ENCODE measurements at regions not wholly inside any gene's neighbourhood (a gene's known extent, or its start where the extent isn't known, plus 50 kb on each side); places are given as distances from the start of the nearest gene placed in this dataset.

DNA sequence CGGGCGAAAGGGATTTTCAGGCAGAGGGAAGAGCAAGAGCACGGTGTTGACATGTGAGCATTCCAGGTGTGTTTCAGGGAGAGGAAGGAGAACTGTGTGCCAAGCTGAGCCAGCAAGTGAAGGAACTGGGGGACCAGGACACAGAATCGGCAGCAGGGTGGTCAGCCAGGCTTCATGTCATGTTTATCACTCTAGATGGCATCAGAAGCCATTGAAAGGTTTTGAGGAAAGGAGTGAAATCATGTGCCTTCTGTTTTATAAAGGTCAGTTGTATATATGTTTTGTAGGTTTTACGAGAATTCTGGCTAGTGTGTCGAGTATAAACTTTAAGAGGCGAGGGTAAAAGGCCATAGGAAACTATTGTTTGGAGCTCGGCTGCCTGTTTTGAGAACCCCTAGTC is 682.3 kb downstream of the TRIML1 start:
- no peaks in the 10 kb centered on the region for H3K27me3 ChIP-seq (replicated peaks; ENCODE audit: insufficient read depth)
- no peak for ATAC-seq (ENCODE audit: insufficient number of reproducible peaks, low FRiP score, low read depth)
- no peaks in the 10 kb centered on the region for H3K9me3 ChIP-seq
- no peak overlapping the region for H3K27ac ChIP-seq
- H3K4me1 ChIP-seq (ENCODE audit: control insufficient read depth in 1 of 2, low read depth in 2 of 2), result no peaks in the 10 kb centered on the region
- no peaks in the 10 kb centered on the region for H3K36me3 ChIP-seq
- DNase-seq (ENCODE audit: low spot score), result no peak
- TF ChIP-seq, protein P1, sequence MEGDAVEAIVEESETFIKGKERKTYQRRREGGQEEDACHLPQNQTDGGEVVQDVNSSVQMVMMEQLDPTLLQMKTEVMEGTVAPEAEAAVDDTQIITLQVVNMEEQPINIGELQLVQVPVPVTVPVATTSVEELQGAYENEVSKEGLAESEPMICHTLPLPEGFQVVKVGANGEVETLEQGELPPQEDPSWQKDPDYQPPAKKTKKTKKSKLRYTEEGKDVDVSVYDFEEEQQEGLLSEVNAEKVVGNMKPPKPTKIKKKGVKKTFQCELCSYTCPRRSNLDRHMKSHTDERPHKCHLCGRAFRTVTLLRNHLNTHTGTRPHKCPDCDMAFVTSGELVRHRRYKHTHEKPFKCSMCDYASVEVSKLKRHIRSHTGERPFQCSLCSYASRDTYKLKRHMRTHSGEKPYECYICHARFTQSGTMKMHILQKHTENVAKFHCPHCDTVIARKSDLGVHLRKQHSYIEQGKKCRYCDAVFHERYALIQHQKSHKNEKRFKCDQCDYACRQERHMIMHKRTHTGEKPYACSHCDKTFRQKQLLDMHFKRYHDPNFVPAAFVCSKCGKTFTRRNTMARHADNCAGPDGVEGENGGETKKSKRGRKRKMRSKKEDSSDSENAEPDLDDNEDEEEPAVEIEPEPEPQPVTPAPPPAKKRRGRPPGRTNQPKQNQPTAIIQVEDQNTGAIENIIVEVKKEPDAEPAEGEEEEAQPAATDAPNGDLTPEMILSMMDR (IDR thresholded peaks at IDR 0.05), result no peak
- no peak overlapping the region for H3K4me3 ChIP-seq

DNA sequence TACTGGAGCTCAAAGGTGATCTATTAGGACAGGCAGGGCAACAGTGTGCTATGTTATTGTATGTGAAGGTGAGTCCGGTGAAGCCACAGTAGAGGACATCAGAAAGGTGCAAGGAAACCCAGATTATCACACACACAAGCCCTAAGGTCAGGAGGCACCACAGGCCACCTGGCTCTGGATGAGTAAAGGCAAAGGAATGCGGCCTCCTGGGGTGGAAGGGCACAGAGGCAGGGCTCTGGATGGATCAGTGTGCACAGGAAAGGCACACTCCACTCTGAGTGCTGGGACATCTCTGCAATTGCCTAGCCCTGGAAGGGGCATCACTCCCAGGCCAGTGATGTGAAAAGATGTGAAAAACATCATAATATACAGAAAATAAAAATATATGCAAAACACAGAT is 683.5 kb downstream of the TRIML1 start:
- H3K9me3 ChIP-seq, result no peaks in the 10 kb centered on the region
- TF ChIP-seq, protein P1 (IDR thresholded peaks at IDR 0.05), result no peak
- ATAC-seq (ENCODE audit: insufficient number of reproducible peaks, low FRiP score, low read depth) (no peak), DNase-seq (ENCODE audit: low spot score) (no peak)
- no peak overlapping the region for H3K27ac ChIP-seq
- no peaks in the 10 kb centered on the region for H3K36me3 ChIP-seq
- no peaks in the 10 kb centered on the region for H3K27me3 ChIP-seq (replicated peaks; ENCODE audit: insufficient read depth)
- no peaks in the 10 kb centered on the region for H3K4me1 ChIP-seq (ENCODE audit: control insufficient read depth in 1 of 2, low read depth in 2 of 2)
- no peak overlapping the region for H3K4me3 ChIP-seq

DNA sequence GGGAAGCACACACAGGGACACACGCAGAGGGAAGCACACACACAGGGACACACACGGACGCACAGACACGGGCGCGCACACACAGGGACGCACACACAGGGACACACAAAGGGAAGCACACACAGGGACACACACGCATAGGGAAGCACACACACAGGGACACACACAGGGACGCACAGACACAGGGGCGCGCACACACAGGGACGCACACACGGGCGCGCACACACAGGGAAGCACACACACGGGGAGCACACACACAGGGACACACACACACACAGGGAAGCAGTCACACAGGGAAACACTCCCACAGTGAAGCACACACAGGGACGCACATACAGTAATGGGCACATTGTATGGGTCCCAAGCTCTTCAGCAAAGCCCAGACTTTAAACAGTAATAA is 685.3 kb downstream of the TRIML1 start:
- H3K27me3 ChIP-seq (replicated peaks; ENCODE audit: insufficient read depth), result no peaks in the 10 kb centered on the region
- H3K36me3 ChIP-seq, result no peaks in the 10 kb centered on the region
- ATAC-seq (ENCODE audit: insufficient number of reproducible peaks, low FRiP score, low read depth) (no peak), DNase-seq (ENCODE audit: low spot score) (no peak)
- no peak overlapping the region for H3K4me3 ChIP-seq
- no peaks in the 10 kb centered on the region for H3K4me1 ChIP-seq (ENCODE audit: control insufficient read depth in 1 of 2, low read depth in 2 of 2)
- H3K9me3 ChIP-seq, result no peaks in the 10 kb centered on the region
- TF ChIP-seq, protein P1 (IDR thresholded peaks at IDR 0.05), result no peak
- H3K27ac ChIP-seq, result no peak overlapping the region

DNA sequence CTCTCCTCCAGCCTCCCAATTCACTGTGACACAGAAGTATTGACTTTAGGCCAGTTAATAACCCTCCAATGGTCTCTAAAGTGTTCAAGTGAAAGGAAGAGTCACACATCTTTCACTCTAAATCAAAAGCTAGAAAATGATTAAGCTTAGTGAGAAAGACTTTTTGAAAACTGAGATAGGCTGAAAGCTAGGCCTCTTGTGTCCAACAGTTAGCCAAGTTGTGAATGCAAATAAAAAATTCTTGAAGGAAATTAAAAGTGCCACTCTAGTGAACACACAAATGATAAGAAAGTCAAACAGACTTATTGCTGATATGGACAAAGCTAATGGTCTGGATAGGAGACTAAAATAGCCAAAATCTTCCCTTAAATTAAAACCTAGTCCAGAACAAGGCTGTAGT is 687.2 kb downstream of the TRIML1 start:
- TF ChIP-seq, protein P1 (IDR thresholded peaks at IDR 0.05), result no peak
- Histone ChIP-seq H3K4me1 (ENCODE audit: control insufficient read depth in 1 of 2, low read depth in 2 of 2) (no peaks in the 10 kb centered on the region), H3K27me3 (replicated peaks; ENCODE audit: insufficient read depth) (no peaks in the 10 kb centered on the region), H3K4me3 (no peak overlapping the region), H3K9me3 (no peaks in the 10 kb centered on the region), H3K27ac (no peak overlapping the region), H3K36me3 (no peaks in the 10 kb centered on the region)
- ATAC-seq (ENCODE audit: insufficient number of reproducible peaks, low FRiP score, low read depth) (no peak), DNase-seq (ENCODE audit: low spot score) (no peak)

DNA sequence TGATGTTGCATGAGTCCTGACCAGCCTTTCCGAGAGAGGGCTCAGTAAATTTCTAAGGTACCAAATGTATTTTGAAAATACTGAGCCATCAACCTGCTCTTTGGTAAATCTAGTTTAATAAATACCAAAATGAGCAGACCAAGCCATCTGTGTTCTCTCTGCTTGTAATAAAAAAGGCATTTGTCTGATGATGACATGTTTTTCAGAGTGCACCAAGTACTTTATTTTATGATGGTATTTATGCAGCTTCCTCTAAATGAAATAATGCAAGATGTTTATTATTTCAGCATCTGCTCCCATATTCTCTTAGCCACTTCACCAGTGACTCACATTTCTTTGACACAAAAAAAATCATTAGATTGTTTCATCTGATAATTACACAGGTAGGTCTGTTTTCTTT is 700.5 kb downstream of the TRIML1 start:
- TF ChIP-seq, protein P1 (IDR thresholded peaks at IDR 0.05), result no peak
- Histone ChIP-seq H3K4me3 (no peak overlapping the region), H3K27me3 (replicated peaks; ENCODE audit: insufficient read depth) (no peaks in the 10 kb centered on the region), H3K4me1 (ENCODE audit: control insufficient read depth in 1 of 2, low read depth in 2 of 2) (no peaks in the 10 kb centered on the region), H3K36me3 (no peaks in the 10 kb centered on the region), H3K9me3 (no peaks in the 10 kb centered on the region), H3K27ac (no peak overlapping the region)
- no peak for DNase-seq (ENCODE audit: low spot score)
- no peak for ATAC-seq (ENCODE audit: insufficient number of reproducible peaks, low FRiP score, low read depth)
